ENCODE measurements at regions not wholly inside any gene's neighbourhood (a gene's known extent, or its start where the extent isn't known, plus 50 kb on each side); places are given as distances from the start of the nearest gene placed in this dataset.

- DNase-seq, result no peak
Measured at GRCh38 chr14:105836160-105836559, 309.8 kb downstream of the TMEM121 start.

- DNase-seq, result no peak
Measured at GRCh38 chr14:105836730-105837129, 310.3 kb downstream of the TMEM121 start.

- DNase-seq, result no peak
Measured at GRCh38 chr14:105837349-105838063, 311.1 kb downstream of the TMEM121 start.

GRCh38 chr14:105838107-105838506 lies 311.7 kb downstream of the TMEM121 start:
- DNase-seq, result no peak

GRCh38 chr14:105838591-105839424 lies 312.4 kb downstream of the TMEM121 start:
- no peak for DNase-seq

GRCh38 chr14:105839425-105840265 lies 313.3 kb downstream of the TMEM121 start:
- DNase-seq, result no peak

- DNase-seq, result no peak
Measured at GRCh38 chr14:105840266-105841021, 314.1 kb downstream of the TMEM121 start.

GRCh38 chr14:105841022-105842009 lies 314.9 kb downstream of the TMEM121 start:
- no peak for DNase-seq

GRCh38 chr14:105842105-105842504 lies 315.7 kb downstream of the TMEM121 start:
- DNase-seq, result no peak

- no peak for DNase-seq
Measured at GRCh38 chr14:105843444-105844046, 317.2 kb downstream of the TMEM121 start.

- no peak for DNase-seq
Measured at GRCh38 chr14:105844047-105844630, 317.8 kb downstream of the TMEM121 start.

- DNase-seq, result no peak
Measured at GRCh38 chr14:105844810-105845724, 318.7 kb downstream of the TMEM121 start.

GRCh38 chr14:105845725-105846309 lies 319.4 kb downstream of the TMEM121 start:
- DNase-seq, result no peak

- DNase-seq, result no peak
Measured at GRCh38 chr14:105846312-105846711, 319.9 kb downstream of the TMEM121 start.

GRCh38 chr14:105847400-105847799 lies 321.0 kb downstream of the TMEM121 start:
- no peak for DNase-seq

GRCh38 chr14:105848570-105848969 lies 322.2 kb downstream of the TMEM121 start:
- DNase-seq, result no peak

- no peak for DNase-seq
Measured at GRCh38 chr14:105849933-105850626, 323.7 kb downstream of the TMEM121 start.

Measured in activated CD4-positive, alpha-beta T cell treated with anti-CD3 and anti-CD28 coated beads, Interleukin-2, Interleukin-6, amounts not matched to agents 100 ng/mL and 50 ng/mL, durations not matched to agents 16 hours and 8 hours (primary cell).